Stimulated activated CD8-positive, alpha-beta memory T cell treated with anti-CD3 and anti-CD28 coated beads, Interleukin-15, amount 100 ng/mL, for 1 hour (primary cell): ENCODE measurements at regions not wholly inside any gene's neighbourhood (a gene's known extent, or its start where the extent isn't known, plus 50 kb on each side); places are given as distances from the start of the nearest gene placed in this dataset.
"Not testable (repeated sequence)": the region's sequence is repeated elsewhere in the genome, so short reads cannot be mapped to it uniquely, and the experiment has no call there.

ENCODE experiments used
- DNase-seq: peaks from one replicate; pipeline ENCODE4 v3.0.0-alpha.2; 2020; ENCODE audit warnings: low read depth

DNA sequence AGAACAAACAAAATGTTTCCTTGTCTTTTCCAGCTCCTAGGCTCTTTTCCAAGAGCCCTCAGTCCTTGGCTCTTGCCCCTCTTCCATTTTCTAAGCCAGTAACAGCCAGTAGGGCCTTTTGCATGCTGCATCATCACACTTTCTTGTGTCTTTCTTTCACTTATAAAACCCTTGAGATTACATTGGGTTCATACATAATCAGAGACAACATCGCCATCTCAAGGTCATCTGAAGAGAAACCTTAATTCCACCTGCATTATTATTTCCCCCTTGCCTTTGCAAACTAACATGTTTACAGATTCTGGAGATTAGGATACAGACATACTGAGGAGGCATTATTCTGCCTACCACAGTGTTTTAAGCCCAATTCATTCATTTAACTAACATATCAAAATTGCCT lies 697.3 kb downstream of the TRIB2 start:
- no peak for DNase-seq

- DNase-seq: no peak
Observed at GRCh38 chr2:13414897-13415296, 698.2 kb downstream of the TRIB2 start.

GRCh38 chr2:13433954-13434353 lies 717.2 kb downstream of the TRIB2 start:
- DNase-seq: no peak

GRCh38 chr2:13443554-13444261 lies 727.0 kb downstream of the TRIB2 start:
- DNase-seq: not testable (repeated sequence)

GRCh38 chr2:13462464-13462863 lies 745.7 kb downstream of the TRIB2 start:
- no peak for DNase-seq

- no peak for DNase-seq
Observed at GRCh38 chr2:13466076-13466475, 749.3 kb downstream of the TRIB2 start.

DNA sequence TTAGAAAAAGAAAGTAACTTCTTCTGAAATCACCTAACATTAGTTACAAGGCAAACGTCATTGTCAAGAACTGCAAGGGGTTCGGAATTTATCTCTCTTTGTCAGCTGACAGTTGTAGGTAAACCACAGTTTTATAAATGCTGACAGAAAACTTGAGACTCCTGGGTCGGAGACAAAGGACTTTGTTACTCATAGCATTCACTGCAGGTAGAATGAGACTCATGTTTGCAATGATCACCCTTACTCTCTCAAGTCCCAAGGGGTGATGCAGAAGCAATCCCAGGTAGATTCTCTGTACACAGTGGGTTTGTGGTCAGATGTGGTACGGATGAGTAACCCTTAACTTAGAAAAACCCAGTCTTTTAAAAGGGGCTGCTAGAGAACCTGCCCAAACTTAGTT lies 757.8 kb downstream of the TRIB2 start:
- no peak for DNase-seq

DNA sequence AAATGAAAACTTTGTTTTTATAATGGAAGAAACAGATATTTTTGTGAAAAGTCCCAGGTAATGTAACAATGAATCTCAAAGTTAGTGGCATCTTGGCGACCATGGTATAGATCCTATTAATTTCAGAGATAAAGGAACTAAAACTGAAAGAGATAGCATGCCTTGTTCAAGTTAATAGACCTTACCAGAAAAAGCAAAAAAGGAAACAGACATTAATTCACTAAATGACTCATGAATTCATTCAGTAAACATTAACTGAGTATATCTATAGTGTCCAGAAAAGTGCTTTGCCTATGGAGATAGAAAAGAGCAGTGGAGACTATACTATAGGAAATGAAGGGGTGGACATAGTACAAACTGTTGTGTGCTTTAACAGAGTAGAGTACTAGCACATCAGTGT lies 763.3 kb downstream of the TRIB2 start:
- no peak for DNase-seq

- no peak for DNase-seq
Observed at GRCh38 chr2:13481201-13481600, 764.5 kb downstream of the TRIB2 start.

- DNase-seq: no peak
Observed at GRCh38 chr2:13485256-13485655, 768.5 kb downstream of the TRIB2 start.

GRCh38 chr2:13488965-13489364 lies 772.2 kb downstream of the TRIB2 start:
- no peak for DNase-seq

DNA sequence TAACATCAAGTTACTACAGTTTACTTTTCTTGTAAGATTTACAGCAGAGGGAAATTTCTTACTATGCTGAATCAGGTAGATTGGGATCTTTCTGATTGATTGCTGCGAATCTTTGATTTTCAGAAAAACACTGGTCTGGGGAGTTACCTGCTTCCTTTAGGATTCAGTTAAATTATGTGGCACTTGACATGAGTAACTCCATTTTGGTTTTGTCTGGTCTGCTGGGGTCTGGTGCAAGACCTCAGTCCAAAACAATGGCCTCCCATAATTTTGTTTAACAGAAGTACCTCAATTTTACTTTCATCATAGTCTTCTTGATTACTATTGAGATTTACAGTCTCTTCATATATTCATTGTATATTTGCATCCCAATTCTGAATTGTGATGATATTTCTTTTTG lies 775.5 kb downstream of the TRIB2 start:
- DNase-seq: no peak

GRCh38 chr2:13495051-13495450 lies 778.3 kb downstream of the TRIB2 start:
- DNase-seq: no peak

DNA sequence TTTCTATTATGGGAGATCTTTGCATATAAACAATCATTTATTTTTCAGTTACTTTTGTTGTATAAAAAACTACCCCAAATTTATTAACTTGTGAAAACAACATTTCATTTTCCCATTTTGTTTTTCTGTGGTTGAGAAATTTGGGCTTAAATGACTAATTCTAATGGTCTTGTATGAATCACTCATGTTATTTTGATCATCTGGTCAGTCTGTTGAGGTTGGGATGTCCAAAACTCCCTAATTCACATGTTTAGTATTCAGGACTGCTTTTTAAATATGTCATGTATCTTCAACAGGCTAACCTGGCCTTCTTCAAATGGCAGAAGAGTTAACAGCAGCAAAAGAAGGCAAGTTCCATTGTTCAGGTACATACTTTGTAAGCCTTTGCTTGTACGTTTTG lies 788.1 kb downstream of the TRIB2 start:
- no peak for DNase-seq

DNA sequence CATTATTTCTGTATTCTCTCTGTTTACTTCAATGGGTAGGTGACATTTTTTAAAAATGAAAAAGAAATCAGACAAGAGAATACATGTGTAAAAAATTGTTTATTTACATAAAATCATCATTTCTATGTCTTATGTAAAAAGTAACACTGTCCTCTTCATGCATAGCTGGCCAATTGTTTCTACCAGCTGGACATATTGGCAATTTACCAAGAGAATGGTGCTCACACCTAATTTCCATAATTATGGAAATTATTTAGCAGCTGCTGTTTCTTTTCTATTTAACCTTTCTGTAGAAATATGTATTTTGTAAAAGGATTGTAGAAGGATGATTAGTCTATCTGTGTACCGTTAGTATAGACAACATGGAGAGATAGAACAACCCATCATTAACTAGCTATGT lies 791.9 kb downstream of the TRIB2 start:
- DNase-seq: no peak

DNA sequence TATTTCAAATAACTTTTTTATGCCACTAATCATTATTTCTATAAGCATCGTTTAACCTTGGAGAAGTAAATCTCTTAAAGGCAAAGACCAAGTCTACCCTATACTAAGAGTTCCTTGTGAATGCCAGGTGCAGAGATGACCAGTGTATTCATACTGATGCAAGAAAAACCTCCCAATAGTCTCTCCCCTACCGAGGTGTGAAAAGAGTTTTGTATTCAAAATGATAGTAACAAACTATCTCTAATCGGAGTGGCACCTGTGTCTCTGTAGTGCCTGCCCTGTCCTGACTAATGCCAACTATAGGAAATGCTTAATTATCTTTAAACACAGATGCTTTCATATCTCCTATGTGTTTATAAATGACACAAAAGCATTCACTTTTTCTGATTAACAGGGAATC lies 798.5 kb downstream of the TRIB2 start:
- no peak for DNase-seq

GRCh38 chr2:13522096-13522495 lies 805.4 kb downstream of the TRIB2 start:
- DNase-seq: no peak

- DNase-seq: no peak
Observed at GRCh38 chr2:13522917-13523821, 806.4 kb downstream of the TRIB2 start.

- no peak for DNase-seq
Observed at GRCh38 chr2:13524492-13524891, 807.8 kb downstream of the TRIB2 start.

- not testable (repeated sequence) for DNase-seq
Observed at GRCh38 chr2:13531735-13532410, 815.1 kb downstream of the TRIB2 start.

DNA sequence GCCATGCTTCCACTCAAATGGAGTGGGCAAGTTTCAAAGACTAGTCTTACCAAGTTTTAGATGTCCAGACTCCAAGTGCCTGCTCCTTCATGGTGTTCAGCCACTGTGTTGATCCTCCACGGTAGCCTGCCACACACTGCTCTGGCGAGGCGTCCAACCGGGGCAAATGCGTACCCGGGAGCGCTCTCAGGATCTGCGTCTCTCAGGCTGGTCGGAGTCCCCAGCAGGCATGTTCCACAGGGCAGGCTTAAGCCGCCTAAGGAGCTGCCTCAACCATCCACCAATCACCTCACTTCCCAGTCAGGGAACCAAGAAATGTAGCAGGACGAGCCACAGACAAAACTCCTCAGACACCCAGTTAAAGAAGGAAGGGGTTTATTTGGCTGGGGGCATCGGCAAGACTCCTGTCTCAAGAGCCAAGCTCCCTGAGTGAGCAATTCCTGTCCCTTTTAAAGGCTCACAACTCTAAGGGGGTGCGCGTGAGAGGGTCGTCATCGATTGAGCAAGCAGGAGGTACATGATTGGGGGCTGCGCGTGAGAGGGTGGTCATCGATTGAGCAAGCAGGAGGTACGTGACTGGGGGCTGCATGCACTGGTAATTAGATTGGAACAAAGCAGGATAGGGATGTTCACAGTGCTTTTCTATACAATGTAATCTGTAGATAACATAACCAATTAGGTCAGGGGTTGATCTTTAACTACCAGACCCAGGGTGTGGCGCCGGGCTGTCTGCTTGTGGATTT lies 816.2 kb downstream of the TRIB2 start:
- DNase-seq: not testable (repeated sequence)

DNA sequence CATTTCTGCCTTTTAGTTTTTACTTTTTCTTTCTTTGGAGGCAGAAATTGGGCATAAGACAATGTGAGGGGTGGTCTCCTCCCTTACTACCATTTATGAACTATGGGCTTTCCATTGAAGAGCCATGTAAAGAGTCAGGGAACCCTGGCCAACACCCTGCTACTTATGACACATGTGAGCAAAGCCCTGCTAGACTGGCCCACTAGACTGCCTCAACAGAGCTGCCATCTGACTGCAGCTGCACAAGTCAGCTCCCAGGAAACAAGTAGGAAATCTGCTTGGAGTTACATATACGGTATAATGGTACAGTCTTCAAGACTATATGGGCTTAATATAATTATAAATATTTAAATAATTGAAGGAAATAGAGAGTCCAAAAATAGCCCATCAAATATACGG lies 816.8 kb downstream of the TRIB2 start:
- DNase-seq: no peak
